AG04449 (cell line): ENCODE measurements at regions not wholly inside any gene's neighbourhood (a gene's known extent, or its start where the extent isn't known, plus 50 kb on each side); places are given as distances from the start of the nearest gene placed in this dataset.

Experiments used
- CTCF ChIA-PET: fragments of 350-600 bp; formaldehyde crosslinking; extraction: SDS; loops from one replicate; lab custom pipeline; 2021; ENCODE audit warnings: antibody characterized with exemption; lab: Yijun Ruan, JAX
- POLR2A ChIA-PET: fragments of 400-600, 350-600 bp; formaldehyde crosslinking; extraction: SDS; loops from one replicate; lab custom pipeline; 2020; ENCODE audit warnings: antibody characterized with exemption, inconsistent platforms; lab: Yijun Ruan, JAX
- DNase-seq: peaks from one replicate; pipeline ENCODE4 v3.0.0-alpha.2; 2010; ENCODE audit warnings: low read depth, low spot score
- H3K4me3 ChIP-seq: 2 replicates; pipeline ENCODE4 v1.5.1; 2011; ENCODE audit warnings: low read depth, mild to moderate bottlenecking, control low read depth, low read length
- TF ChIP-seq, protein P1 (sequence below): IDR thresholded peaks from one replicate; pipeline ENCODE4 v1.5.1; 2011; ENCODE audit warnings: mild to moderate bottlenecking, moderate library complexity, low read length, control low read depth, inconsistent platforms; ENCODE audit not compliant: insufficient read depth; ENCODE audit errors: missing control alignments

DNA sequence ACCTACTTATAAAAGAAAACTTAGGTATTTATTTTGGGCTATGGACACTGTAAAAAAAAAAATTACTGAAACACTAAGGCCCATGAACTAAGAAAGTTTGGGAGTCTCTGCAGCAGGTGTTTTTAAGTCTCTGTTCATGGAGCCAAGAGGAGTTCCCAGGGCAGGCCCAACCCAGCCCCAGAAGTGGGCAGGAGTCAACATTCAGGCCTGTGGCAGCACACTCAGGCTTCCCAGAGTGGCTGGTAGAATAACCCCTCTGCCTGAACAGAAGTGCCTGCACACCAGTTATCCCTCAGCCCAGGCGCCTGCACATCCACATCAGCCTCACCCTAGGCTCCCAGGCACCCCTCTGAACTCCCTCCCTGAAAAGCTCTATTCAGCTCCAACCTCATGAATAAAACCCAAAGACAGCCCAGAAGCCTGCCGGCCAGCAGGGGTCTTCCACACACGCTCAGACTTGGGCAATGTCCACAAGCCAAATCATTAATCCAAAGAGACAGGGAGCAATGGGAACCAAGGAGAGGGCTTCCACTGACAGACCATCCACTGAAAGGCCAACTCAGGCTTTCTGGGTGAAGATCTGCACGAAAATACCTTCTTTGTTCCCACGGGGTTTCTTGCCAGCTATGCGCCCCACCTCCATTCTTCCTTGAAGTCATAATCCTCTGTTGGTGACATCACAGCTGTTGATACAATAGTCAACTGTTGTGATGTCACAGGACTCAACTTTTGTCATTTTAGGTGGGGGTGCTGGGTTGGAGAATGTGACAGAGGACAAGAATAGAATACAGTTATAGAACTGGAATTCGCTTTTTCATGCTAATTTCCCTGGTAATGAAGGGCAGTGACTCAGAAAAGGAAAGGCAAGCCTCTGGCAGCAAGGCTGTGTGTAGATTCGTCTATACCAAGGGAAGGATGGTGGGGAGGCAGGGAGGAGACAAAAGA is 83.7 kb downstream of the RPL27A start:
- no peak overlapping the region for H3K4me3 ChIP-seq
- DNase-seq = no peak
- TF ChIP-seq, protein P1, sequence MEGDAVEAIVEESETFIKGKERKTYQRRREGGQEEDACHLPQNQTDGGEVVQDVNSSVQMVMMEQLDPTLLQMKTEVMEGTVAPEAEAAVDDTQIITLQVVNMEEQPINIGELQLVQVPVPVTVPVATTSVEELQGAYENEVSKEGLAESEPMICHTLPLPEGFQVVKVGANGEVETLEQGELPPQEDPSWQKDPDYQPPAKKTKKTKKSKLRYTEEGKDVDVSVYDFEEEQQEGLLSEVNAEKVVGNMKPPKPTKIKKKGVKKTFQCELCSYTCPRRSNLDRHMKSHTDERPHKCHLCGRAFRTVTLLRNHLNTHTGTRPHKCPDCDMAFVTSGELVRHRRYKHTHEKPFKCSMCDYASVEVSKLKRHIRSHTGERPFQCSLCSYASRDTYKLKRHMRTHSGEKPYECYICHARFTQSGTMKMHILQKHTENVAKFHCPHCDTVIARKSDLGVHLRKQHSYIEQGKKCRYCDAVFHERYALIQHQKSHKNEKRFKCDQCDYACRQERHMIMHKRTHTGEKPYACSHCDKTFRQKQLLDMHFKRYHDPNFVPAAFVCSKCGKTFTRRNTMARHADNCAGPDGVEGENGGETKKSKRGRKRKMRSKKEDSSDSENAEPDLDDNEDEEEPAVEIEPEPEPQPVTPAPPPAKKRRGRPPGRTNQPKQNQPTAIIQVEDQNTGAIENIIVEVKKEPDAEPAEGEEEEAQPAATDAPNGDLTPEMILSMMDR = no peak
- CTCF ChIA-PET = interaction anchor here (1.3 kb wide), 1 partner anchor 16 kb away, joined by 3 read pairs; no protein-coding TSS in a partner anchor
- POLR2A ChIA-PET = interaction anchor here (1.6 kb wide), 1 partner anchor 47 kb away, joined by 5 read pairs; no protein-coding TSS in a partner anchor

DNA sequence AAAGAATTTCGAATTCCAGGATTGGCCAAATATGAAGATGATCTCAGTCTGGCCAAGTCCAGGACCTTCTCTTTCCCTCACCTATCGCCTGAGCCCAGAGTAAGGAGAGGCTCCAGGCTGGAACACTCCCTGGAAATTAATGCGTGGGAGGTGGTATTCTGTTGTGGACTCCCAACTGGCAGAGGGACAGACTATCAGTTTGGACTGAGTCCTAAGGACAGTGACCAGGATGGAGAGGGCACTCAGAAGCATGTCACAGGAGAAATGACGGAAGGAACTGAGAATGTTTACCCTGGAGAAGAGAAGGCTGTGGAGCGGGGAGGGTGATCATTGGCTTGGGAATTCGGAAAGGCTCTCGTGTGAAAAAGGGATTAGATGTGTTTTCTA is 84.4 kb downstream of the RPL27A start:
- ChIA-PET CTCF (interaction anchor here (1.3 kb wide), 1 partner anchor 10 kb away, joined by 4 read pairs; no protein-coding TSS in a partner anchor), POLR2A (no interaction called here)
- H3K4me3 ChIP-seq = no peak overlapping the region
- DNase-seq = no peak
- TF ChIP-seq, protein P1 = no peak

DNA sequence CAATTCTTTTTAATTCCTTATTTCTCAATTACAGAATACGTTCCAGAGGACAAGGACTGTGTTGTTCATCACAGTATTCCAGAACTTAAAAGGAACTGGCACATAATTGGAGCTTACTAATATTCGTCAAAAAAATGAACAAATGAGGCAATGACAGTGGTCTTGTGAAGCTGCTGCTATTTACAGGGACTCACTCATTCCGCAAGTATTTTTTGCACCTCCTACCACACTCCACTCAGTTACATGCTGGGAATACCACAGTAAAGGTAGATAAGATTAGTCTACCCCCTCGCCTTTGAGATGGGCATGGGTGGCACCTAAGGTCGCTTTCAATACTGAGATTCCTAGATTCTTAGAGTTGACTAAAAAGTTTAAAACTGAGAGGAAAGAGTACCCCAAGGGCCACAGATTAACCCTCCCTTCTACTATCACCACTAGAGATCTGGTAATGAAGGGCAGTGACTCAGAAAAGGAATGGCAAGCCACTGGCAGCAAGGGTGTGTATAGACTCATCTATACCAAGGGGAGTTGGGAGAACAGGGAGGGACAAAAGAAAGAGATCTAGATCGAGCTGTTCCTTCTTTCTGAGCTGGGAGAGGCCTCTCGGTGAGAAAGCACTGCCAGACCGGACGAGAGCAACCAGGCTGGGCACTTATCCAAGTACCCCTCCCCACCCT is 85.0 kb downstream of the RPL27A start:
- TF ChIP-seq, protein P1 = no peak
- H3K4me3 ChIP-seq = no peak overlapping the region
- CTCF ChIA-PET = interaction anchor here (0.8 to 2.0 kb wide), 8 partner anchors 10 to 54 kb away, joined by 3 to 8 read pairs (median 4); no protein-coding TSS in a partner anchor
- POLR2A ChIA-PET = interaction anchor here (0.6 to 1.9 kb wide), 6 partner anchors 35 to 105 kb away, joined by 3 to 11 read pairs (median 4); a partner anchor contains a TSS
- DNase-seq = no peak

DNA sequence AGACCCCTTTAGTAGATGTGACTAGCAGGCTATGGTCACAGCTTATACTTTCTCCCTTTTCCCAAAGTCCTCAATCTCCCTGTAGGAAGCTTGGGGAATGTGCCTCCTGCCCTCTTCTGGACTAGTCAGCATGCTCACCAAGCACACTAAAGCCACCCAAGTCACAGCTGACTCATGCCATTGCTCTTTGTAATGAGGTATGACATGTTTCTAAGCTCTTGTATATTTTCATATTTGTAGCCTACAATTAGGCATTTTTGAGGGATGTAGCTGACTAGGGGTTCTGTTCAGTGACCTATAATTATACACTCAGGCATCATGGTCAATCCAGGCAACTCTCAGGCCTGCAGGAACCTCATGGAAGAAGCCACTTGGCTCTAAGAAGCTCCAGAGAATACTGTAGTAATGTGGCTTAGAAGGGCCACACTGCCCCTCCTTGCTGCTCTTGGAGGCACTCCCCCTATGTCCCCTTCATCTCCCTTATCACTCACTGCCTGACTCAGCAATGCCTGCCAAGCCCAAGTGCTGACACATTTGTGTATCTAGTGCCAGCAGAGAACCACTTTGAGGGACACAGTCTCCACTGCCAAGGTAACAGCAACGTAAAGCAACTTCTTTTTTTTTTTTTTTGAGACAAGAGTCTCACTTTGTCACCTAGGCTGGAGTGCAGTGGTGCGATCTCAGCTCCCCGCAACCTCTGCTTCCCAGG is 86.2 kb downstream of the RPL27A start:
- TF ChIP-seq, protein P1 = peak; percentile 54
- ChIA-PET CTCF (interaction anchor here (0.6 to 2.0 kb wide), 12 partner anchors 9 to 218 kb away, joined by 3 to 8 read pairs (median 4); no protein-coding TSS in a partner anchor), POLR2A (interaction anchor here (0.6 to 1.9 kb wide), 8 partner anchors 18 to 58 kb away, joined by 3 to 11 read pairs (median 3); a partner anchor contains a TSS)
- peak; percentile 63 for DNase-seq
- H3K4me3 ChIP-seq = no peak overlapping the region

DNA sequence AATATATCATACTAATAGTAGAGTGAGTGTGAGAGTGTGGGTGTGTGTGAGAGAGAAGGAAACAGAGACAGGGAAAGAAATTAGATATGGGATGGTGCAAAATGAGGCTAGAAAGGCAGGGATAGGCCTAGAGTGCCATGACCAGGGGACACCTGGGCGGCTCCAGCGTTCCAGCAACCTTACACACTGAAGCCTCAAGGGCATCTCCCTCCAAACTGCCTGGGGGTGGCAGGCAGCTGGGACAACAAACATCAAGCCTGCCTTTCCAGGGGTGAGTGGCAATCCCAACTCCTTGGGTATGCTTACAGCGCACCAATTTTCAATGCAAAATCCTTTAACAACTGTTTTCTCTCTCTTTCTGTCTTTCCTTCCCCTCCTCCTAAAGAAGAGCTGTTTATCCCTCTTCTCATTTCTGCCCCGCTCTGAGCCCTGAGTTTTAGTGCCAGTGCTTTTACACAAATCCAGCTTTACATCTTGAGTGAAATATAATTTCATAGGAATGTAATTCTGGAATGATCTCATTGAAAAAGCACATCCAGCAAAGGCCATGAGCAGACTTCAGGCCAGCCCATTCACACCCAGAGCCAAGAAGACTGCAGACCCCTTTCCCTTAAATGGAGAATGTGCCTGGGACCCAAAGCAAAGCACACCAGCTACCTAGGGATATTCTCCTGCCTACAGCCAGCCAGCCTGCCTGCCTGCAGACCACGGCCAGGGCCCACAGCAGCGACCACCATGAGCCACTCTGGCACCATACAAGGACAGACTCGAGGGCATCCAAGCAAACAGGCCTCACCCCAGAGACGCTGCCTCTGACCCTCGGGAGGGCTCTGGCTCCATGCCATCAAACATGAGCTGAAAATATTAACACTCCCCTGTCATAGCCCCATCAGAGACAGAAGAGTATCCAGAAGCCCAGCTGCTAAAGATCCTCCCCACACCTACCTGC is 90.3 kb downstream of the RPL27A start:
- TF ChIP-seq, protein P1 = no peak
- POLR2A ChIA-PET = interaction anchor here (0.6 to 2.5 kb wide), 3 partner anchors 38 to 793 kb away, joined by 3 to 6 read pairs (median 5); a partner anchor contains a TSS
- H3K4me3 ChIP-seq = no peak overlapping the region
- no peak for DNase-seq
- CTCF ChIA-PET = interaction anchor here (0.7 to 2.5 kb wide), 6 partner anchors 11 to 187 kb away, joined by 3 to 11 read pairs (median 5); no protein-coding TSS in a partner anchor
